Transverse colon (tissue), 4 donors: ENCODE measurements at regions not wholly inside any gene's neighbourhood (a gene's known extent, or its start where the extent isn't known, plus 50 kb on each side); places are given as distances from the start of the nearest gene placed in this dataset.

ENCODE experiments used
- CTCF ChIP-seq, 5 experiments: fragments of 200-600 bp in 3 of 5; fragments of 450-650 bp in 2 of 5; sonication (generic) in 3 of 5; IDR thresholded peaks; 1 replicate in 2 of 5; 2 replicates in 3 of 5; pipeline ENCODE4 v1.5.1; 2016 to 2017; ENCODE audit warnings: antibody characterized with exemption in 5 of 5, inconsistent platforms in 3 of 5, mild to moderate bottlenecking in 2 of 5, moderate library complexity in 1 of 5
- EP300 ChIP-seq: sonication (generic); formaldehyde crosslinking; IDR thresholded peaks from one replicate; pipeline ENCODE4 v1.6.1; 2017; ENCODE audit warnings: antibody characterized with exemption, low read depth
- POLR2A ChIP-seq: fragments of 450-650 bp; IDR thresholded peaks from one replicate; pipeline ENCODE4 v1.6.1; 2016; ENCODE audit warnings: antibody characterized with exemption, mild to moderate bottlenecking, moderate library complexity
- POLR2AphosphoS5 ChIP-seq, 3 donors: sonication (generic); formaldehyde crosslinking; IDR thresholded peaks; one replicate each; pipeline ENCODE4 v1.6.1; 2016; ENCODE audit warnings: antibody characterized with exemption in 3 of 3

GRCh38 chr1:106226550-106226949 lies 829.9 kb upstream of the PRMT6 start:
- TF ChIP-seq POLR2AphosphoS5 (IDR thresholded peaks at IDR 0.05) (no peak), POLR2A (no peak), CTCF (IDR thresholded peaks at IDR 0.05) (no peak), EP300 (no peak)
